ENCODE measurements at regions not wholly inside any gene's neighbourhood (a gene's known extent, or its start where the extent isn't known, plus 50 kb on each side); places are given as distances from the start of the nearest gene placed in this dataset.
A peak's percentile ranks its signal among the peaks of the same experiment; 100 is the strongest.
"Not testable (repeated sequence)": the region's sequence is repeated elsewhere in the genome, so short reads cannot be mapped to it uniquely, and the experiment has no call there.

- H3K27me3 ChIP-seq (replicated peaks in 2 of 5; ENCODE audit: control insufficient read depth in 4 of 5, insufficient read depth in 5 of 5, low read length in 4 of 5); POLR2A ChIA-PET; DNase-seq; CTCF ChIA-PET; H3K4me3 ChIP-seq (ENCODE audit: control insufficient read depth in 1 of 7, extremely low read depth in 1 of 7, insufficient read depth in 4 of 7, low read depth in 2 of 7, low read length in 6 of 7); H3K27ac ChIP-seq (ENCODE audit: insufficient read depth in 1 of 2, low read depth in 1 of 2, low read length in 2 of 2, poor library complexity in 1 of 2, severe bottlenecking in 2 of 2); H3K36me3 ChIP-seq (ENCODE audit: control insufficient read depth in 4 of 4, insufficient read depth in 4 of 4, low read length in 3 of 4); H3K9me3 ChIP-seq (ENCODE audit: control extremely low read depth in 1 of 5, control insufficient read depth in 4 of 5, insufficient read depth in 2 of 5, low read depth in 1 of 5, low read length in 4 of 5); H3K4me1 ChIP-seq (ENCODE audit: control extremely low read depth in 1 of 4, control insufficient read depth in 4 of 4, insufficient read depth in 4 of 4, low read length in 3 of 4): not testable (repeated sequence)
- no CpG with 5 or more reads among the region's 3 CpGs for WGBS (ENCODE audit: insufficient coverage)
Measured at GRCh38 chr1:146688893-146689292, 249.2 kb upstream of the NBPF12 start.

- WGBS (ENCODE audit: insufficient coverage), result no CpG with 5 or more reads among the region's 4 CpGs
- CTCF ChIA-PET, result not testable (repeated sequence)
Measured at GRCh38 chr1:146686777-146687366, 251.3 kb upstream of the NBPF12 start.

GRCh38 chr1:146683126-146683429, 255.0 kb upstream of the NBPF12 start:
- DNase-seq, result not testable (repeated sequence)
- WGBS (ENCODE audit: insufficient coverage), result no CpG with 5 or more reads among the region's 5 CpGs

More at GRCh38 chr1:146686777-146687366, 251.3 kb upstream of the NBPF12 start:
- H3K4me3 ChIP-seq (ENCODE audit: control insufficient read depth in 1 of 7, extremely low read depth in 1 of 7, insufficient read depth in 4 of 7, low read depth in 2 of 7, low read length in 6 of 7); POLR2A ChIA-PET; DNase-seq; H3K4me1 ChIP-seq (ENCODE audit: control extremely low read depth in 1 of 4, control insufficient read depth in 4 of 4, insufficient read depth in 4 of 4, low read length in 3 of 4); H3K27ac ChIP-seq (ENCODE audit: insufficient read depth in 1 of 2, low read depth in 1 of 2, low read length in 2 of 2, poor library complexity in 1 of 2, severe bottlenecking in 2 of 2); H3K9me3 ChIP-seq (ENCODE audit: control extremely low read depth in 1 of 5, control insufficient read depth in 4 of 5, insufficient read depth in 2 of 5, low read depth in 1 of 5, low read length in 4 of 5); H3K36me3 ChIP-seq (ENCODE audit: control insufficient read depth in 4 of 4, insufficient read depth in 4 of 4, low read length in 3 of 4); H3K27me3 ChIP-seq (replicated peaks in 2 of 5; ENCODE audit: control insufficient read depth in 4 of 5, insufficient read depth in 5 of 5, low read length in 4 of 5): not testable (repeated sequence)

GRCh38 chr1:146682227-146683125, 255.6 kb upstream of the NBPF12 start:
- POLR2A ChIA-PET, DNase-seq: not testable (repeated sequence)
- no CpG with 5 or more reads among the region's 11 CpGs for WGBS (ENCODE audit: insufficient coverage)

More at GRCh38 chr1:146683126-146683429, 255.0 kb upstream of the NBPF12 start:
- H3K4me3 ChIP-seq (ENCODE audit: control insufficient read depth in 1 of 7, extremely low read depth in 1 of 7, insufficient read depth in 4 of 7, low read depth in 2 of 7, low read length in 6 of 7); H3K9me3 ChIP-seq (ENCODE audit: control extremely low read depth in 1 of 5, control insufficient read depth in 4 of 5, insufficient read depth in 2 of 5, low read depth in 1 of 5, low read length in 4 of 5); H3K27ac ChIP-seq (ENCODE audit: insufficient read depth in 1 of 2, low read depth in 1 of 2, low read length in 2 of 2, poor library complexity in 1 of 2, severe bottlenecking in 2 of 2); H3K27me3 ChIP-seq (replicated peaks in 2 of 5; ENCODE audit: control insufficient read depth in 4 of 5, insufficient read depth in 5 of 5, low read length in 4 of 5); H3K4me1 ChIP-seq (ENCODE audit: control extremely low read depth in 1 of 4, control insufficient read depth in 4 of 4, insufficient read depth in 4 of 4, low read length in 3 of 4); CTCF ChIA-PET; H3K36me3 ChIP-seq (ENCODE audit: control insufficient read depth in 4 of 4, insufficient read depth in 4 of 4, low read length in 3 of 4); POLR2A ChIA-PET: not testable (repeated sequence)

DNA sequence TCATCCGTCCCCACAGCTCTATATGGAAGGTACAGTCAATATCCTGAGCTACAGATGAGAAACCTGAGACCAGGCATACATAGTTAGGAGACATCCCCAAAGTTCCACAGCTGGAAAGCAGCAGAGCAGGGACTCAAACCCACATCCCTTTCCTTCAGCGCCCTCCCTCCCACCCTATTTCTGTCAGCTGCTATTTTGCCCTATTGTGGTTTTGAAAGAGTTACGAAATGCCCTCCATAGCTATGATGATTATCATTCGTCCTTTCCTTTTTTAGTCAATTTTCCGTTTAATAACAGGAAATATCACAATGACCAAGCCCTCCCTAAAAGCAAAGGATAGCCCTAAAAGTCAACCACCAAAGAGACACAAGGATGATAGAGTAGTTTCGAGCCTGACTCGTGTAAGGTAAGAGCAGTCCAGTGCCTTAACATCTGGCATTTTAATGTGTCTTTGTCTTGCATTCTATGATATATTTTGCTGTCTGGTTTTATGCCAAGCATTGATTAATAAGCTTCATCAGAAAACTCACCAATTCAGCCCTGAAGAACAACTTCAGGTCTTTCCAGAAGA, 264.3 kb upstream of the NBPF12 start:
- H3K4me1 ChIP-seq (ENCODE audit: control extremely low read depth in 1 of 4, control insufficient read depth in 4 of 4, insufficient read depth in 4 of 4, low read length in 3 of 4); CTCF ChIA-PET; H3K4me3 ChIP-seq (ENCODE audit: control insufficient read depth in 1 of 7, extremely low read depth in 1 of 7, insufficient read depth in 4 of 7, low read depth in 2 of 7, low read length in 6 of 7); H3K9me3 ChIP-seq (ENCODE audit: control extremely low read depth in 1 of 5, control insufficient read depth in 4 of 5, insufficient read depth in 2 of 5, low read depth in 1 of 5, low read length in 4 of 5); H3K27ac ChIP-seq (ENCODE audit: insufficient read depth in 1 of 2, low read depth in 1 of 2, low read length in 2 of 2, poor library complexity in 1 of 2, severe bottlenecking in 2 of 2); POLR2A ChIA-PET; H3K27me3 ChIP-seq (replicated peaks in 2 of 5; ENCODE audit: control insufficient read depth in 4 of 5, insufficient read depth in 5 of 5, low read length in 4 of 5); H3K36me3 ChIP-seq (ENCODE audit: control insufficient read depth in 4 of 4, insufficient read depth in 4 of 4, low read length in 3 of 4): not testable (repeated sequence)
- peak; percentile 0 to 39 (median 32) for DNase-seq
- WGBS (ENCODE audit: insufficient coverage), result no CpG with 5 or more reads among the region's 7 CpGs

More at GRCh38 chr1:146682227-146683125, 255.6 kb upstream of the NBPF12 start:
- H3K9me3 ChIP-seq (ENCODE audit: control extremely low read depth in 1 of 5, control insufficient read depth in 4 of 5, insufficient read depth in 2 of 5, low read depth in 1 of 5, low read length in 4 of 5); H3K27ac ChIP-seq (ENCODE audit: insufficient read depth in 1 of 2, low read depth in 1 of 2, low read length in 2 of 2, poor library complexity in 1 of 2, severe bottlenecking in 2 of 2); H3K27me3 ChIP-seq (replicated peaks in 2 of 5; ENCODE audit: control insufficient read depth in 4 of 5, insufficient read depth in 5 of 5, low read length in 4 of 5); H3K36me3 ChIP-seq (ENCODE audit: control insufficient read depth in 4 of 4, insufficient read depth in 4 of 4, low read length in 3 of 4); CTCF ChIA-PET; H3K4me3 ChIP-seq (ENCODE audit: control insufficient read depth in 1 of 7, extremely low read depth in 1 of 7, insufficient read depth in 4 of 7, low read depth in 2 of 7, low read length in 6 of 7); H3K4me1 ChIP-seq (ENCODE audit: control extremely low read depth in 1 of 4, control insufficient read depth in 4 of 4, insufficient read depth in 4 of 4, low read length in 3 of 4): not testable (repeated sequence)

GRCh38 chr1:146672608-146673007, 265.5 kb upstream of the NBPF12 start:
- H3K4me1 ChIP-seq (ENCODE audit: control extremely low read depth in 1 of 4, control insufficient read depth in 4 of 4, insufficient read depth in 4 of 4, low read length in 3 of 4); H3K9me3 ChIP-seq (ENCODE audit: control extremely low read depth in 1 of 5, control insufficient read depth in 4 of 5, insufficient read depth in 2 of 5, low read depth in 1 of 5, low read length in 4 of 5); CTCF ChIA-PET; H3K4me3 ChIP-seq (ENCODE audit: control insufficient read depth in 1 of 7, extremely low read depth in 1 of 7, insufficient read depth in 4 of 7, low read depth in 2 of 7, low read length in 6 of 7); H3K36me3 ChIP-seq (ENCODE audit: control insufficient read depth in 4 of 4, insufficient read depth in 4 of 4, low read length in 3 of 4); DNase-seq; POLR2A ChIA-PET; H3K27ac ChIP-seq (ENCODE audit: insufficient read depth in 1 of 2, low read depth in 1 of 2, low read length in 2 of 2, poor library complexity in 1 of 2, severe bottlenecking in 2 of 2); H3K27me3 ChIP-seq (replicated peaks in 2 of 5; ENCODE audit: control insufficient read depth in 4 of 5, insufficient read depth in 5 of 5, low read length in 4 of 5): not testable (repeated sequence)
- no CpG with 5 or more reads among the region's 7 CpGs for WGBS (ENCODE audit: insufficient coverage)

GRCh38 chr1:146671588-146671987, 266.5 kb upstream of the NBPF12 start:
- H3K27ac ChIP-seq (ENCODE audit: insufficient read depth in 1 of 2, low read depth in 1 of 2, low read length in 2 of 2, poor library complexity in 1 of 2, severe bottlenecking in 2 of 2); DNase-seq; H3K9me3 ChIP-seq (ENCODE audit: control extremely low read depth in 1 of 5, control insufficient read depth in 4 of 5, insufficient read depth in 2 of 5, low read depth in 1 of 5, low read length in 4 of 5); H3K4me3 ChIP-seq (ENCODE audit: control insufficient read depth in 1 of 7, extremely low read depth in 1 of 7, insufficient read depth in 4 of 7, low read depth in 2 of 7, low read length in 6 of 7); H3K27me3 ChIP-seq (replicated peaks in 2 of 5; ENCODE audit: control insufficient read depth in 4 of 5, insufficient read depth in 5 of 5, low read length in 4 of 5); H3K4me1 ChIP-seq (ENCODE audit: control extremely low read depth in 1 of 4, control insufficient read depth in 4 of 4, insufficient read depth in 4 of 4, low read length in 3 of 4); CTCF ChIA-PET; H3K36me3 ChIP-seq (ENCODE audit: control insufficient read depth in 4 of 4, insufficient read depth in 4 of 4, low read length in 3 of 4); POLR2A ChIA-PET: not testable (repeated sequence)
- no CpG with 5 or more reads among the region's 6 CpGs for WGBS (ENCODE audit: insufficient coverage)

All from common myeloid progenitor, CD34-positive (primary cell).